ENCODE measurements at regions not wholly inside any gene's neighbourhood (a gene's known extent, or its start where the extent isn't known, plus 50 kb on each side); places are given as distances from the start of the nearest gene placed in this dataset.

GRCh38 chr4:24637173-24637572, 52.8 kb upstream of the DHX15 start:
- DNase-seq: no peak

- no peak for DNase-seq
These were observed 54.1 kb upstream of the DHX15 start for GRCh38 chr4:24638396-24638875.

- no peak for DNase-seq
These were observed 55.4 kb upstream of the DHX15 start for GRCh38 chr4:24639714-24640113.

GRCh38 chr4:24640366-24640765, 56.0 kb upstream of the DHX15 start:
- DNase-seq: no peak

- DNase-seq: peak; percentile 70
These were observed 58.7 kb upstream of the DHX15 start for GRCh38 chr4:24642981-24643547.

GRCh38 chr4:24643774-24644520, 59.6 kb upstream of the DHX15 start:
- DNase-seq: no peak

- no peak for DNase-seq
These were observed 60.8 kb upstream of the DHX15 start for GRCh38 chr4:24644983-24645764.

- DNase-seq: no peak
These were observed 61.6 kb upstream of the DHX15 start for GRCh38 chr4:24645765-24646550.

- DNase-seq: no peak
These were observed 62.6 kb upstream of the DHX15 start for GRCh38 chr4:24646798-24647460.

- DNase-seq: no peak
These were observed 66.7 kb upstream of the DHX15 start for GRCh38 chr4:24650849-24651640.

GRCh38 chr4:24655326-24655725, 71.0 kb upstream of the DHX15 start:
- no peak for DNase-seq

- DNase-seq: no peak
These were observed 71.6 kb upstream of the DHX15 start for GRCh38 chr4:24655971-24656370.

- DNase-seq: no peak
These were observed 72.6 kb upstream of the DHX15 start for GRCh38 chr4:24656906-24657305.

GRCh38 chr4:24657768-24658617, 73.6 kb upstream of the DHX15 start:
- peak; percentile 23 for DNase-seq

GRCh38 chr4:24659241-24659961, 75.0 kb upstream of the DHX15 start:
- DNase-seq: no peak

- DNase-seq: no peak
These were observed 77.7 kb upstream of the DHX15 start for GRCh38 chr4:24662056-24662455.

- DNase-seq: no peak
These were observed 78.2 kb upstream of the DHX15 start for GRCh38 chr4:24662542-24662941.

GRCh38 chr4:24664956-24665355, 80.6 kb upstream of the DHX15 start:
- DNase-seq: no peak

GRCh38 chr4:24666316-24666715, 82.0 kb upstream of the DHX15 start:
- DNase-seq: no peak

All from eye (tissue), 1 donor.